NCI-H526 (cell line): ENCODE measurements at regions not wholly inside any gene's neighbourhood (a gene's known extent, or its start where the extent isn't known, plus 50 kb on each side); places are given as distances from the start of the nearest gene placed in this dataset.

ENCODE experiments used
- DNase-seq, 2 experiments: peaks; one replicate each; lab custom pipeline; 2025; lab: John Stamatoyannopoulos, UW

DNA sequence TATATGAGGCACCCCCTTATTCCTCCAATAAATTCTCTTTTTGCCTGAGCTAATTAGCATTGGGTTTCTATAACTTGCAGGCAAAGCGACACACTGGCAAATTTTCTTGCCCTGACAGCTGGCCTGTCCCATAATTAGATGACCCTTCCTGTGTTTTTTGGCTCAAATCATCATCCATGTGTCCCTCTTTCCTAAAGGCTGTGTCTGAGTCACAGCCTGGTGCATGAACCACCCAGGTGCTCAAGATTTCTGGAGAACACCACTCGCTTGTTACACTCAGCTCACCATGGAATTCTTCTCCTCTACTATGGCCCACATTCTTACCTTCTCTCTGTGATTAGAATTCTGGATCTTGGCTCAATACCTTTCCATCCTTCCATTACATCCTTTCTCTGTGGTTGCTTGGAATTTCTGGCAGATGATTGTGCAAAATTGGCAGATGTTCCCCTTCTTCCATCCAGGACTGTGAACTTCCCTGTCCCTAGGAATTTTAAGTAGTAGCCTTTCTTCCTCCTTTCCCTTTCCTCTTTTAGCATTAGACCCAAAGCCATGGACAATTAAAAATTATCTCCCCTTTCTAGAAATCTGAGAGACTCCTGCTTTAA, 116.0 kb upstream of the ANKRD1 start:
- no peak for DNase-seq

DNA sequence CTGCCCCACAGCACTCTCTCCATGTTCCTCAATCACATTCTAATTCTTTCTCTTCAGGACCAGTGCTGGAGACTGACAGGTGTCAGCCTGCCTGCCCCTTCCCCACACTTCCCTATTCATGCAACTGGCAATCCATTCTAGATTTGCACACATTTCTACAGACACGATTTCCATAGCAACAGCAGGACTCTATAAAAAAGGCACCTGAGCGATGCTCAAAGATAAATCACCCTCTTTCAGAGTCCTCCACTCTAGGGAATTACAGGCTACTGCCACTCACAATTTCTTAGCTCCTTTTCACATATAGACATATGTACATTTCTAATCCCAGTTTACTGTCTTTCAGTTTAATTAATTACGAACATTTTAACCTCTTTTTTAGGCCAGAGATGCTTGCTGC, 118.1 kb upstream of the ANKRD1 start:
- DNase-seq: no peak

DNA sequence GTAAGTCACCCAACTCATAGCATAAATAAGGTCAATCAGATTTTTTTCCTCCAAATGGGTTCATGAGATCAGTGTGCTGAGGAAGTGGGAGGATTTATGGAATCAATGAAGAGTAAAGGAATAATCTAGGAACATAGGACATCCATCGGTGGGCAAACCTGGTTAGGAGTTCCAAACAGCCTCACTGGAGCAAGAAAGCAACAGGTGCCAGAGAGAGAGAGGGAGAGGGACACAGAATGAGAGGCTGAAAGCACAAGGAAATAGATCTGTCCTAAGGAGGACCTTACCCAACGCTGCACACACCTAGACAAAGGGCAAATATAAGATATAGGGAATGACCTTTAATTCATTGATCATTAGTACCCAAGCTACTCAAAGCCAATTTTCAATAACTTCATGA, 119.5 kb upstream of the ANKRD1 start:
- no peak for DNase-seq

DNA sequence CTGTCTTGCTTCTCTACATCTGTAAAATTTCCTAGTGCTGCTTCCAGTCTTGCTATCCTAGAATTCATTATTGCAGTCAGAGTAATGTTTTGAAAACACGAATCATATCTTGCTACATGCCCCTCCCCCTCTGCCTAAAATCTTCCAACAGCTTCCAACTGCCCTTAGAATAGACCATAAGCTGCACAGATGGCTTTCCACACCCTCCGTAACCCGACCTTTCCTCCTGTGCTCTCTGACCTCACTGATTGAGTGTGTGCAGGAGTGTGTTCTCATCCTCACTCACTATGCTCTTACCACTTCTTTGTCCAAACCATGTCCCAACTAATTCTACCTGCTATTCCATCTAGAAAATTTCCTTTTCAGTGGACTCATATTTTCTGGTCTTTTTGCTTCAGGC, 121.2 kb upstream of the ANKRD1 start:
- no peak for DNase-seq

DNA sequence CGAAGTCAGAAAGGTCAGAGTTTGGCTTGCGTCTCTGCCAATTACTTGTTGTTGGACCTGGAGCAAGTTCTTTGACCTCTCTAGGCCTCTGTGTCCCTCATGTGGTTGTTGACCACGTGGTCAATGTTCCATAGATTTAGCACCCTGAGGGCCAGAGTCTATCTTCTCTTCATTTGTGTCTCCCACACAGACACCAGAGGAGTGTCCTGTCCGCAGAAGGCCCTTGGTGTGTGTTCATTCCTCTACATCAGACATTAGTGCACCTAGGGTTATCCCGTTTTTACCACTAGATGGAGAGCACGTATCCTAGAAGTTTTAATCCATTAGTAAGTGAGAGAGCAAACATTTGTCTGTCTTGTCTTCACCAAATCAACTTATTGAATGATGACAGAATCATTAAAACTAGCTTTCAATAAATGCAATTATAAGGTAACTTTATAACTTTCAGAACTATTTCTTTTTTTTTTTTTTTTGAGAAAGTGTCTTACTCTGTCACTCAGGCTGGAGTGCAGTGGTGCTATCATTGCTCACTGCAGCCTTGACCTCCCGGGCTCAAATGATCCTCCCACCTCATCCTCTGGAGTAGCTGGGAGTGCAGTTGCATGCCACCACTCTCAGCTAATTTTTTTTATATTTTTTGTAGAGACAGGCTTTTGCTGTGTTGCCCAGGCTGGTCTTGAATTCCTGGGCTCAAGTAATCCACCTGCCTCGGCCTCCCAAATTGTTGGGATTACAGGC, 122.5 kb upstream of the ANKRD1 start:
- peak; percentile 6 to 34 for DNase-seq

DNA sequence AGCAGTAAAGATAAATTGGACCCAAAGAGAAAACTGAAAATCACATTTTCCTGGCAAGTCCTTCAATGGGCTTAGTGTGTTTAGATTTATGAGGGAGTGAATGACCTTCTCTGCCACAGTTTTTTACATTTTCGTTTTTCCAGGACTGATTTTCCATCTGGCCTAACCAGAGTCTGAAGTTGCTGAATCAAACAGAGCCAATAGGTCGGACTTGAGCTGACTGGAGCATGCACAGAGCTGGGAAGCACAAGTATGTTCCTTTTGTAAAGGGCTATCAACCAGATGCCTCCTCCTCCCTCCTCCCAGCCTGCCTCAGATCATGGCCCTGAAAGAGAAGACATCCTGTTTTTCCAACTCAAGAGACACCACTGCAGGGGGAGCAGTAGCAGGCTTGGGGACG, 126.0 kb upstream of the ANKRD1 start:
- no peak for DNase-seq

DNA sequence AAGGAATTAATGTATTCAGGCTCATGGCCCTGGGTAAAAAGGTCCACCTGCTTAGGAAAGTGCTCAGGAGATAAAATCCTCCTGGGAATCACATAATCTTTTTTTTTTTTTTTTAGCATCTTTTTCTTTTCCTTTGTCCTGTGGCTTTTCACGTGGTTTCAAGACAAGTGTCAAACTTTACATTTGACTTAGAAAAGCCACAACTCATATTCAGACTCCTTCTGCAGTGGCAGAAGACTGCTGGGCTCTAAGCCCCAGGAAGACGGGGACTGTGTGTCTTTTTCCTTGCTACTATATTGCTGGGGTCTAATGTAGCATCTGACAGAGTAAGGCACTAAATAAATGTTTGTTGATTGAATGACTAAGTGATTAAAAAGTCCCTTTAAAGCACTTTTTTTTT, 127.5 kb upstream of the ANKRD1 start:
- DNase-seq: no peak

DNA sequence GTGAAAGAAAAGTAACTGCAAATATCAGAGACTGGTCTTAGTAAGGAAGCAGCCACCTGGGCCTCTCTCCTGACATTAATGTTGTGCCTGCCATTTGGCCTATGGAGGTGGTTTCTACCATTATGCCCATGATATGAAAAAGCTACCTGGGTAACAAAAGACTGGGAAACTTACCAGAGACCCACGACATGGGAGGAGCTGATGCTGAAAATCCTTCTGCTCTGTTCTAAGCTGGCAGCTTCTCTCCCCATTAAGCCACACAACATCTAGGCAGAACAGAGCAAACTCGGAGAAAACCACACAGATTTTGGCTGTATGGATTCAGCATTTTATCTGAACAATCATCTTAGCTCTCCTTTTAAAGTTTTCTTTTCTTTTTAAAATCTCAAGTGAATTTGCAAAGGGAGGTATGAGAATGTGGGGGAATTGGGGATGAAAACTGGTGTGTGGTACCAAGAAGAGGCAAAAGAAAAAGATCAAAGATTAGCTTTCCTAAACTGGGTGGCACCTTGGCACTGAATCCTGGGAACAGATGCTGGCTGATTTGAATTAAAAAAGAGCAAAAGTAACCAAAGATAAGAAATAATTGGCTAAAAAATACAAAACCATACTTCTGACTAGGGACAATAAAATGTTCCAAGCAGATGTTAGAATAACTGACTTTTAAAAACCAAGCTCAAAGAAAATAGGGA, 128.6 kb upstream of the ANKRD1 start:
- DNase-seq: no peak

DNA sequence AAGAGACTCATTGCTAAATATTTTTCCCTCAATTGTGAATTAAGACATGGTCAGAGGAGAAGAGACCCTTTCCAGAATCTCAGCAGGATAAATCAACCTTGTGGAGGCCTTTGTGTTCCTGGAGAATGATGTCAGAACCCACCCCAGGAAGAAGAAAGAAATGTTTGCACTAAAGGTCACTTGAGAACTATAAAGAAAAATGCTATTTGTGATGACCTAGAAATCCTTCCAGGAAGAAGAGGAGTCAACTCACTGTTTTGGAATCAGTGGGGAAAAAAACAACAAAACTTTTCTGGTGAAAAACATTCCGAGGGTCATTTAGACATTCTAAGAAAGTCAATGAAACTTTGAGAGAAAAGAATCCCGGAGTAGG, 129.1 kb upstream of the ANKRD1 start:
- no peak for DNase-seq

DNA sequence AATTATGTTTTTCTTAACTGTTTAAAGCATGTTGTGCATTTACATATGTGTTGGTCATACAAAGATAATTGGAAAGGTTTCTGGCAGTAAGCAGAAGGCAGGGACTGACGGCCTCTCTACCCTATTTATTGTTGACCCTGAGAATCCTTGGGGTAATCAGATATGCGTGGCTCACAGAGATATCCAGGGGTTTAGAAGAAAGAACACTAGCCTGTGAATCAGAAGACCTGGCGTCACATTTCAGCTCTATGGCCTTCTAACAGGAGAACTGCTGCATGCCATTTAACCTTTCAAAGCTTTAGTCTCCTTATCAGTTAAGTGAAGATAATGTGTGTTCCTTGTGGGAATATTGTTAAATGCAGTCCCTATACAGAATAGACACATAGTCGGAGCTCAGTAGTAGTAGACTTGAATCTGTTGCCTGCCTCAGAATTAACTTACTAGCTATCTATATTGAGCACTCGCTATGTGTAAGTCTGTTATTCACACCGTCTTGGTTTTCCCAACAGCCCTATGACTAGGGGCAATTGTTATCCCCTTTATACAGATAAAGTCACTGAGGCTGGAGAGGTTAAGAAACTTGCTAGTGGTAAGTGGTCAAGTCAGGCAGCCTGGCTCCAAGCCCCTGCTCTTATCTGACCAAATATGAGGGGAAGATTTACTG, 129.6 kb upstream of the ANKRD1 start:
- DNase-seq: no peak

DNA sequence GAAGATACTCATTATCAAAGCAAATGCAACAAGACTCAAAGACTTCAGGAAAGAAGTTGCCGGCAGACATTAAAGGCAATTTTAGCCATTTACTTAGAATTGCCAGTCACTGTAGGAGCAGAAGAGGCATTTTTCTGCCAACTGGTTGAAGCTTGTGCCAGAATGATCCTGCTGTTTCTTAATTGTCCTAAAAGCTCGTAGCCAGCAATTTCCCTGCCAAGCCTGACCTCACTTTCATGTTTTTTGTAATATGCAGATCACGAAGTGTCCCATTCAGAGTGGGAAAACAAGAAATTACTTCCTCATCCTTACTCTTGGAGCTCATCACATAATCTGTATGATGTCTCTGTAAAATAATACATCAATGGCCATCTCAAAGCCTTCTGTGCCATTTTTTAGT, 130.9 kb upstream of the ANKRD1 start:
- DNase-seq: no peak

DNA sequence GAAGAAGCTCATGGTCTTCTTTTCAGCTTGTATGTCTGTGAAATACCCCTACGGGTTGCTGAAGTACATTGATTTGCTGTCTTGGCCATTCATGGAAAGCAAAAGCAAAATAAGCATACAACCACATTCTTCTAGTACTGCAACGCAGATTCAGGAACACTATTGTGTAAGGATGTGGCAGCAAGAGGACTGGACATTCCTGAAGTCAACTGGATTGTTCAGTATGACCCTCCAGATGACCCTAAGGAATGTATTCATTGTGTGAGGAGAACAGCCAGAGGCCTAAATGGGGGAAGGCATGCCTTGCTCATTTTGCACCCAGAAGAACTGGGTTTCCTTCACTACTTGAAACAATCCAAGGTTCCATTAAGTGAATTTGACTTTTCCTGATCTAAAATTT, 133.4 kb upstream of the ANKRD1 start:
- no peak for DNase-seq

DNA sequence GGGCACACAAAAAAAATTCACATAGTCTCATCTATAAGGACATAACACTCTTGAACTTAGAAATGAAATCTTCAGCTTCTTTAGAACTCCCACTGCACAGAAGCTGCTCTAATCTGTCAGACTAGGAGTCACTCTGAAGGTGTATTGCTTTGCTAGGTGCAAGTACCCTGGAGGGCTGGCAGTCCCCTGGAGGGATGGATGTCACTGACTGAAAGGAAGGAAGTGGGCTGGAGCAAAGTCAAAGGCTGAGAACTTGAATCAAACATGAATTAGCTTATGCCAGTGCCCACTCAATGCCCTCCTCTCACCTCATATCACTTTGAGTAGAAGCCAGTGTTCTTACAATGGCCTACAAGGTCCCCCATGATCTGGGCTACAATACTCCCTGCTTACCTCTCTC, 140.3 kb upstream of the ANKRD1 start:
- DNase-seq: no peak

DNA sequence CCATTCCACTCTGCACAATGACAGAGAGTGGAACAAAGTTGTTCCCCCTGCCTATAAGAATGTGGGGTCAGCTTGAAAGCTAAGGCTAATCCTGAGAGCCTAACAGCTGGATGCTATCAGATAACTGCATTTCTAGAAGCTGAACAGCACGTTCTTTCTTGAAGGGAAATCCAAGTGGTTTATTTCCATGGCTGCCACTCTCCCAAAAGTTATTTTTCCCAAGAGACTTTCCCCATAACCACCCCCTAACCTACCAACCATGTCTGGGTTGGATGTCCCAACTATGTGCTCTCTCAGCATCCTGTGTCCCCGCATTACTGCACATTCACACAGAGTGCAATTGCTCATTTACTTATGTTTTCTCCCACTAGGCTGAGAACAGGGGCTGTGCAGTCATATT, 140.7 kb upstream of the ANKRD1 start:
- no peak for DNase-seq

DNA sequence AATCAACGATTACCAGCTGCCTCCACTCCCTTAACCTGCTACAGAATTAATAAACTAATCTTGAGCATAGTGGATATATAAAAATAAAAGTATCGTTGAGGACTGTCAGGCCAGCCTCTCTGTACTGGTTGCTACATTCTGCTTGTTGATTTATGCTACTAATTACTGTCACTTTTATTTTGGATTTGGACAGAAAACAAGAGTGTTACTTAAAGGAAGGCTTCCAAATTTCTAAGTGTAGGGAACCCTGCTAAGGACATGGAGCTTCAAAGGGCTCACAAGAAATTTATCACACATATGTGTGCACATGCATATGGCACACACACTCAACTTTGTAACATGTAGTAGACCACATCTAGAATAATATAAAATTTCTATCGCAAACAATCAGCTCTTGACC, 141.2 kb upstream of the ANKRD1 start:
- no peak for DNase-seq

DNA sequence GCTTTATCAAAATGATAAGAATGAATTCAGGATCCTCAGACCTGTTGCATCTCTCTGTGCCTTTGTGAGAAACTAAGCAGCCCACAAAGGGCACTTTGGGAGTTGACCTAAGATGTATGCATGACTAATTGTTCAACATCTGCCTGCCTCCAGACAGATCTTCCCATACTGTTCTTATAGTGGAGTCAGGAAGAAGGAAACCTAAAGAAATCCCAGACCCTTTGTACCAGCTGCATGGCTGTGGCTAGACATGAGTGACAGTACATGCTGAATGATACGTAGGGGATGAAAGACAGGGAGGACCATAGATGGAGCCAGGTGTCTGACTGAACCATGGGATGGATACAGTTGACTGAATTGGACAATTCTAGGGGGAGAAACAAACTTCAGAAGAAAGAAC, 148.7 kb upstream of the PCGF5 start:
- no peak for DNase-seq

DNA sequence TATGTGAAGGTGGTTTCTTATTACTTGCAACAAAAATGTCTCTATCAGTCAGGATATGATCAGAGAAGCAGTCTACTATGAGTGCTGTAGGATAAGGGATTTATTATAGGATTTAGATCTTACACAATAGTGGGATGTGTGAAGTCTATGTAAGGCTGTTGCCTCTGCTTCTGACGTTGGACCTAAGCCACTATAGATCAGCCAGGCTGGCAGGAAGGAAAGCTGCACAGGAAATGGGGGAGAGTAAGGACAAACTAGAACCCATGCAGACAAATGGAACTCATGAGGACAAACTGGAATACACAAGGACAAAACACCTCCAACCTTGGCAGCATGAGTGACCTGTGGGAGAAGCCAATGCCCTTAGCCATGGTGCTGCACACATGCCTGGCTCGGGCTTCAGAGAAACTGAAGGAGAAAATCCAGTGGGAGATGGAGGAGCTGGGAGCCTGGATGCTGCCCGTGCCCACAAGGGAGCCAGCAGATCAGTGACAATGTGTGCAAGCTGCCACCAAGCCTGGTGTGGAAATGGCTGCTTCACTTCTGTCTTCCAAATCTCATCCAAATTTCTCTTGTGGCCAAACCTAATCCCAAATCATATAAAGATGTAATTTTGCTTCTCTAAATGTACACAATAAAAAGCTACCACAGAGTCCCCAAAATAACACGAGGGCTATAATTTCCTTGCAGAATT, 147.0 kb upstream of the PCGF5 start:
- no peak for DNase-seq

DNA sequence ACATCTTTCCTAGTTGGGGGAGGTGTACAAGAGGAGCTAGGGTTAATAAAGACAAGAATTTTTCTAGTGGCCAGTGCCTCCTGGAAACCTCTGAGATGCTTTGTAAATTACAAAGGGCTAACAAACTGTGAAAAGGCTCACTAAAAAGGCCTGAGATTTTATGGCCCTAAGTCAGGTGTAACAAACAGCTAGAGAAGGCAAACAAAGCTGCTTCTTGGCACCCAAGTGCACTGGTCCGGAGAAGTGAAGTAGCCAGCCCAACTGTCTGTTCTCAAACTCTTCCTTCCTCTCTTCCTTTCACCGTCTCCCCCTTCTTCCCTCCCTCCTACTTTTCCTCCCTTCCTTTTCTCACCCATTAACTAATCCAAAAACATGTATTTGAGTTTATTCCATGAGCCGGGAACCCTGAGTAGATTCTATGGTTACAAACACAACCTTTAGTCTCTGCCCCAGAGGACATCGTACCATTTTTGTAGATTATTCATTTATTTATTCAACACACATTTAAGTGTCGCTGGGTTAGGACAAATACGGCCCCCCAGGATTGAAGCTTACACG, 143.4 kb upstream of the PCGF5 start:
- no peak for DNase-seq

DNA sequence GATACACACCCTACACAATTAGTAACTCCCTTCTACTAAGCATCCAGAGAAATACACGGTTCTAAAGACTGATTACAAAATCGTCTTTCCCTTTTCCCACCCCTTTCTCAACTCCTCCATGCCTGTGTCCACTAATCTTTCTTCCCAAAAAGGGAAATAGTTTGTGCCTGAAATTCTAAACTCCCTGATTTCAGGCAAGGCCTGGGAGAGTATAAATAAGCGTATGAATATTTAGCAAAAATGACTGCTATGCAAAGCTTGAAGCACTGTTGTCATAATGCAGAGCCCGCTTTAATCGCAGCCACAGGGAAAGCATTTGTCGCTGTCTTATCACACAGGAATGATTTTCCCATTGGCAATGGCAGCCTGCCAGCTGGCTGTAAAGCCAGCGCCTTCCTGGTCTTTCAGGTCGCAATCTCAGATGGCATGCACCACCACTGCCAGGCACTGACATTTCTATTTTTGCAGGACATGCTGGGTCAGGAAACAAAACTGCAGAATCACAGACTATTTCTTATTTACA, 142.9 kb upstream of the PCGF5 start:
- peak in 1 of 2 experiments; percentile 53 for DNase-seq

DNA sequence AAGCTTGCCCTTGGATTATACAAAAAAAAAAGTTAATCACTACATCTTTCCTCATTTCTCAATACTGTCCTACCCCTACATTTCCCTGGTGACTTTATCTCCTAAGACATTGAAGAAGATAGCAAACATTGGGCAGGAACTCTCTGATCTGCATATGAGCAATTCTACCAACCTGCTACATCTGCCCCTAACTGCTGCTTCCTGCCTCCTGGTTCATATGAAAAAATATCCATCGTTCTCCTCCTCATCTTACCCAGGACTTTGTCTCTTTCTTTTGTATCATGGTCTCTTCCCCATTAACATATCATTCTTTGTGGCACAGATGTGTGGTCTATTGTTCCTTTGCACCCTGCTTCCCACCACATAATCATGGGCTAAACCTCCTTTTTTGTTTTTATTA, 139.7 kb upstream of the PCGF5 start:
- DNase-seq: no peak

DNA sequence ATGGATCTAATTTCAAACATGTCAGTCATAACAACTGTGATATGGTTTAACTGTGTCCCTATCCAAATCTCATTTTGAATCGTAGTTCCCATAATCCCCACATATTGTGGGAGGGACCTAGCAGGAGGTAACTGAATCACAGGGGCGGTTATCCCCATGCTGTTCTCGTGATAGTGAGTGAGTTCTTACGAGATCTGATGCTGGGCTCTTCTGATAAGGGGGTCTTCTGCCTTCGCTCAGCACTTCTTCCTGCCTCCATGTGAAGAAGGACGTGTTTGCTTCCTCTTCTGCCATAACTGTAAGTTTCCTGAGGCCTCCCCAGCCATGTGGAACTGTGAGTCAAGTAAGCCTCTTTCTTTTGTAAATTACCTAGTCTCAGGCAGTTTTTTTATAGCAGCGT, 138.0 kb upstream of the PCGF5 start:
- no peak for DNase-seq
